ENCODE measurements at regions not wholly inside any gene's neighbourhood (a gene's known extent, or its start where the extent isn't known, plus 50 kb on each side); places are given as distances from the start of the nearest gene placed in this dataset.
A peak's percentile ranks its signal among the peaks of the same experiment; 100 is the strongest.

DNA sequence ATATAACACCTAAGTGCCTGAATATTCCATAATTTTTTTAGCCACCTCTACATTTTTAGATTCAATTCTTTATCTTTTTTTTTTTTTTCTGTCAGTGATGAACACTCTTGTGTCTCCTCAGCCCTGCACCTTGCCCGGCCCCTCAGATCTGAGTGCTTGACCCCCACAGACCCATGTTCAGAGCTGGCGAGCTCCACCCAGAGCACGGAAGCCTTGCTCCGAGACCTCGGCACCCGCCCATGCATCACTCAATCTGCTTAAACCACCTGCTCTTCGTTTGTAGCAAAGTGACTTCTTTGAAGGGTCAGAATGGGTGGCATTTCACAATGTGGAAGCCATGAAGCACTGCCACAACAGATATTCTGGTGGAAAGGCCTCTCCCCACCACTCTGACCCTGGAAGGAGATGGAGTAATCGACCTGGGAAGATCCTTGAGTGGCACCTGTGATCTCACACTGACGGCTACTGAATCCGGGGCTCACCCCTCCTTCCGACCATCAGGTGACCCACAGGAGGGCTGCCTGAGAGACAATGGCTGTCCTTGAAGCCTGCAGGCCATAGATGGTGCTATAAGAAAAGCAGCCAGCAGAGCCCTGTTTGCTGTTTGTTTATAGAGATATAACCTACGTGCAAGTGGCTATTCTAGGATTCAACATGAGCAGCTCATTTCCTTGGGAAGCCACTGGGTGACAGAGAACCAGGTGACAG is 261.1 kb upstream of the IRX4 start:
- Mint-ChIP-seq H3K4me1 (peaks cover 3% of the 10 kb centered on the region), H3K9me3 (peaks cover 7% of the 10 kb centered on the region; the same call in 2 of the 3 replicates), H3K27me3 (ENCODE audit: insufficient read depth, low read depth, poor library complexity) (peaks cover 7% of the 10 kb centered on the region), H3K27ac (no peak overlapping the region), H3K36me3 (ENCODE audit: low read depth) (no peaks in the 10 kb centered on the region), H3K4me3 (no peak overlapping the region)
- Histone ChIP-seq H3K79me2 (replicated peaks; ENCODE audit: insufficient read depth) (no peaks in the 10 kb centered on the region), H4K20me1 (replicated peaks; ENCODE audit: insufficient read depth) (no peaks in the 10 kb centered on the region), H3K9me2 (ENCODE audit: insufficient read depth) (no peaks in the 10 kb centered on the region), H3K4me1 (ENCODE audit: insufficient read depth) (no peaks in the 10 kb centered on the region), H3F3A (replicated peaks; ENCODE audit: low read depth) (no peaks in the 10 kb centered on the region), H2AFZ (no peak overlapping the region), H3K36me3 (ENCODE audit: insufficient read depth) (no peaks in the 10 kb centered on the region), H3K4me2 (no peak overlapping the region), H3K27ac (ENCODE audit: low read depth) (no peak overlapping the region), H3K27me3 (ENCODE audit: insufficient read depth) (no peaks in the 10 kb centered on the region), H3K4me3 (no peak overlapping the region)
- TF ChIP-seq ZNF114 (CRISPR knock-in tag; IDR thresholded peaks at IDR 0.05) (no peak), EZH2phosphoT487 (IDR thresholded peaks at IDR 0.05; ENCODE audit: unreplicated experiment) (no peak), ZNF331 (CRISPR knock-in tag; IDR thresholded peaks at IDR 0.05; ENCODE audit: low read depth) (peak; percentile 61), EZH2 (IDR thresholded peaks at IDR 0.05; ENCODE audit: low read depth, unreplicated experiment) (no peak), NANOG (IDR thresholded peaks at IDR 0.05; ENCODE audit: borderline replicate concordance) (no peak)
- TF ChIP-seq, protein P1, sequence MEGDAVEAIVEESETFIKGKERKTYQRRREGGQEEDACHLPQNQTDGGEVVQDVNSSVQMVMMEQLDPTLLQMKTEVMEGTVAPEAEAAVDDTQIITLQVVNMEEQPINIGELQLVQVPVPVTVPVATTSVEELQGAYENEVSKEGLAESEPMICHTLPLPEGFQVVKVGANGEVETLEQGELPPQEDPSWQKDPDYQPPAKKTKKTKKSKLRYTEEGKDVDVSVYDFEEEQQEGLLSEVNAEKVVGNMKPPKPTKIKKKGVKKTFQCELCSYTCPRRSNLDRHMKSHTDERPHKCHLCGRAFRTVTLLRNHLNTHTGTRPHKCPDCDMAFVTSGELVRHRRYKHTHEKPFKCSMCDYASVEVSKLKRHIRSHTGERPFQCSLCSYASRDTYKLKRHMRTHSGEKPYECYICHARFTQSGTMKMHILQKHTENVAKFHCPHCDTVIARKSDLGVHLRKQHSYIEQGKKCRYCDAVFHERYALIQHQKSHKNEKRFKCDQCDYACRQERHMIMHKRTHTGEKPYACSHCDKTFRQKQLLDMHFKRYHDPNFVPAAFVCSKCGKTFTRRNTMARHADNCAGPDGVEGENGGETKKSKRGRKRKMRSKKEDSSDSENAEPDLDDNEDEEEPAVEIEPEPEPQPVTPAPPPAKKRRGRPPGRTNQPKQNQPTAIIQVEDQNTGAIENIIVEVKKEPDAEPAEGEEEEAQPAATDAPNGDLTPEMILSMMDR (conservative IDR thresholded peaks at IDR 0.05; ENCODE audit: low read depth in 2 of 2), result no peak
- ATAC-seq (no peak; the same call in 2 of the 3 replicates), DNase-seq (ENCODE audit: low spot score) (no peak)

DNA sequence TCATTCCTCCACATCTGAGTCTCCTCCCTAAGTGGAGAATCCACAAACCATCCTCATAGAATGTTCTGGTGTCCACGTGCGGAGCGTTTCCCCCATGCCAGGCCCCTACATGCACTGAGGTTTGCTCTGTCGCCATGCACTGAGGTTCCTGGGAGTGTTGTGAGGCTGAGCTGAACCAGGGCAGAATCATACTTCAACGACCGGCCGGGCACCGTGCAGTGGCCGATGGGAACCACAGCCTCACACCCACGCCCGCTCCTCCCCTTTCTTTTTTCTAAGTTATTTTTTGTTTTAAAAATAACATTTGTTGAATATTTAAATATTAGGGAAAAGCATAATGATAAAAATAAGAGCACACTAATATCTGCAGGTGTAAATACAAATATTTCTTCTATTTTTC is 260.4 kb upstream of the IRX4 start:
- H3K27me3 ChIP-seq (ENCODE audit: insufficient read depth), result no peaks in the 10 kb centered on the region
- ATAC-seq, result no peak

More for the DNA sequence above, 260.4 kb upstream of the IRX4 start:
- TF ChIP-seq, protein P1 (conservative IDR thresholded peaks at IDR 0.05; ENCODE audit: low read depth in 2 of 2), result no peak
- TF ChIP-seq EZH2 (IDR thresholded peaks at IDR 0.05; ENCODE audit: low read depth, unreplicated experiment) (no peak), ZNF114 (CRISPR knock-in tag; IDR thresholded peaks at IDR 0.05) (no peak), NANOG (IDR thresholded peaks at IDR 0.05; ENCODE audit: borderline replicate concordance) (no peak), STAT1 (IDR thresholded peaks at IDR 0.05; ENCODE audit: unreplicated experiment) (no peak)
- H3K4me3 Mint-ChIP-seq, result no peak overlapping the region
- no peaks in the 10 kb centered on the region for H3K4me1 Mint-ChIP-seq
- peaks cover 7% of the 10 kb centered on the region; the same call in 2 of the 3 replicates for H3K9me3 Mint-ChIP-seq
- Histone ChIP-seq H3K4me1 (ENCODE audit: insufficient read depth) (no peaks in the 10 kb centered on the region), H3K79me2 (replicated peaks; ENCODE audit: insufficient read depth) (no peaks in the 10 kb centered on the region), H2AFZ (no peak overlapping the region), H3K4me3 (no peak overlapping the region), H3K36me3 (ENCODE audit: insufficient read depth) (no peaks in the 10 kb centered on the region), H3F3A (replicated peaks; ENCODE audit: low read depth) (no peaks in the 10 kb centered on the region), H3K9me2 (ENCODE audit: insufficient read depth) (no peaks in the 10 kb centered on the region), H4K20me1 (replicated peaks; ENCODE audit: insufficient read depth) (no peaks in the 10 kb centered on the region), H3K4me2 (no peak overlapping the region), H3K27ac (ENCODE audit: low read depth) (no peak overlapping the region)
- H3K36me3 Mint-ChIP-seq (ENCODE audit: low read depth), result no peaks in the 10 kb centered on the region
- H3K27ac Mint-ChIP-seq, result no peak overlapping the region
- peaks cover 7% of the 10 kb centered on the region for H3K27me3 Mint-ChIP-seq (ENCODE audit: insufficient read depth, low read depth, poor library complexity)
- DNase-seq (ENCODE audit: low spot score), result no peak

Measured in GM23338 (cell line).